ENCODE measurements at regions not wholly inside any gene's neighbourhood (a gene's known extent, or its start where the extent isn't known, plus 50 kb on each side); places are given as distances from the start of the nearest gene placed in this dataset.

GRCh38 chr5:171580502-171581265 lies 161.2 kb downstream of the FGF18 start:
- no peak for TF ChIP-seq CTCF (IDR thresholded peaks at IDR 0.05)
- ATAC-seq (ENCODE audit: low read depth), result no peak
- CTCF ChIA-PET, result no interaction called here
- H3K4me1 Mint-ChIP-seq, result no peaks in the 10 kb centered on the region
- no peak overlapping the region for H3K27ac Mint-ChIP-seq
- intact Hi-C loops (cut with micrococcal nuclease), result no loop called here
- no peak overlapping the region for H3K4me3 Mint-ChIP-seq
- no peak for DNase-seq
- H3K36me3 Mint-ChIP-seq (ENCODE audit: low read depth), result no peaks in the 10 kb centered on the region
- POLR2A ChIA-PET, result no interaction called here
- peaks cover 5% of the 10 kb centered on the region for H3K27me3 Mint-ChIP-seq
- H3K9me3 Mint-ChIP-seq, result no peaks in the 10 kb centered on the region

DNA sequence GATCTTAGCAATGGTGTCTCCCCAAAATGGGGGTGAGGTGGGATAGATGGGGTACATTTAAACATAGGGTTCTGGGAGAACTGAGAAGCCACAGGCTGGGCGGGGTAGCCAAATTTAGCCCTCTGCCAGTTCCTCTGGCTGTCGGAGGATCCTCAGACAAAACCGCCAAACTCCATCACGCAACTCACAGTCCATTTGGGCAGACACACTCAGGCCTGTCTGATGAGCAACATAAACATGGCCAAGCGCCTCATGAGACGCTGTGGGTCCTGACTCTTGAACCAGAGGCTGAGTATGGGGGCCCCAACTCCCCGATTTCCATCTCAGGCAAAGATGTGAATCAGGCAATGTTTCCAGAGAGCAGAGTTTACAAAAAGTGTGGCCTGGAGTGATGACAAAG lies 162.3 kb downstream of the FGF18 start:
- no peak for TF ChIP-seq CTCF (IDR thresholded peaks at IDR 0.05)
- Mint-ChIP-seq H3K4me1 (no peaks in the 10 kb centered on the region), H3K4me3 (no peak overlapping the region), H3K27ac (no peak overlapping the region), H3K36me3 (ENCODE audit: low read depth) (no peaks in the 10 kb centered on the region), H3K27me3 (peaks cover 5% of the 10 kb centered on the region), H3K9me3 (no peaks in the 10 kb centered on the region)
- DNase-seq (no peak), ATAC-seq (ENCODE audit: low read depth) (no peak)
- intact Hi-C loops (cut with micrococcal nuclease), result no loop called here
- ChIA-PET CTCF (no interaction called here), POLR2A (no interaction called here)

DNA sequence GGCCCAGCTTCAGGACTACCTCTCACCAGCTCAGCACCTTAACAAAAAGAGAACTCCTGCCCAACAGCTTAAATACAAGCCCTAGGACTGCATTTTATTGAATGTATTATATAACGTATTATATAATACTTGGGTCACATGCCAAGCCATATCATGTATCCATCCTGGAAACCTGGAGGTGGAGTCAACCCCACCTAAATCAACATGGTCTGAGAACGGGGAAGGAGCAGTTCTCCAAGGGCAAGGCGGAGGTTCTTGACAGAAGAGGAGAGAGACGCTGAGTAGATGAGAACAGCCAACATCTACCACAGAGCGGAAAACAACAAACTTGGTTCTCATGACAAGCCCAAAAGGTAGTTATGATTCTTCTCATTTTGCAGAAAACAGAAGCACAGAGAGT lies 163.4 kb downstream of the FGF18 start:
- CTCF ChIA-PET, result no interaction called here
- H3K4me3 Mint-ChIP-seq, result no peak overlapping the region
- no peak overlapping the region for H3K27ac Mint-ChIP-seq
- intact Hi-C loops (cut with micrococcal nuclease), result no loop called here
- H3K36me3 Mint-ChIP-seq (ENCODE audit: low read depth), result no peaks in the 10 kb centered on the region
- ATAC-seq (ENCODE audit: low read depth) (no peak), DNase-seq (no peak)
- TF ChIP-seq CTCF (IDR thresholded peaks at IDR 0.05), result no peak
- H3K27me3 Mint-ChIP-seq, result peaks cover 5% of the 10 kb centered on the region
- no peaks in the 10 kb centered on the region for H3K4me1 Mint-ChIP-seq
- no peaks in the 10 kb centered on the region for H3K9me3 Mint-ChIP-seq
- POLR2A ChIA-PET, result no interaction called here

DNA sequence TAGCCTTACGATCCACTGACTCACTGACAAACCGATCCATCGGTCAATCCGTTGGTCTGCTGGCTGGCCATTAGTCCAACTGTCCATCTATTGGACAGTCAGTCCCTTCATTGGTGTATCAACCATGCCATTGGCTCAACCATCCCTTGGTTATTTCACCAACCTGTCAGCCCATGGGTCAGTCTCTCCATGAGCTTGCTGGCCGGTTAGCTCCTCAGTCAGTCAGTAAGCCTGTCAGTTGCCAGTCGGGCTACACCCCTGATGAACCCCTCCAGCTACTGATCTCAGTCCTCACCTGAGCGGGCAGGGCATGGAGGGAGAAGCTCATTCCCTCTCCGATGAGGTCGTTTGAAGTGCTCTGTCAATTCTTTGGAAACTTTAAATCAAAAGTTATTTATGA lies 166.5 kb downstream of the FGF18 start:
- Mint-ChIP-seq H3K27me3 (peaks cover 3% of the 10 kb centered on the region), H3K9me3 (no peaks in the 10 kb centered on the region), H3K4me3 (no peak overlapping the region), H3K27ac (no peak overlapping the region), H3K4me1 (no peaks in the 10 kb centered on the region), H3K36me3 (ENCODE audit: low read depth) (no peaks in the 10 kb centered on the region)
- intact Hi-C loops (cut with micrococcal nuclease), result no loop called here
- no peak for TF ChIP-seq CTCF (IDR thresholded peaks at IDR 0.05)
- ChIA-PET CTCF (no interaction called here), POLR2A (no interaction called here)
- DNase-seq (no peak), ATAC-seq (ENCODE audit: low read depth) (no peak)

DNA sequence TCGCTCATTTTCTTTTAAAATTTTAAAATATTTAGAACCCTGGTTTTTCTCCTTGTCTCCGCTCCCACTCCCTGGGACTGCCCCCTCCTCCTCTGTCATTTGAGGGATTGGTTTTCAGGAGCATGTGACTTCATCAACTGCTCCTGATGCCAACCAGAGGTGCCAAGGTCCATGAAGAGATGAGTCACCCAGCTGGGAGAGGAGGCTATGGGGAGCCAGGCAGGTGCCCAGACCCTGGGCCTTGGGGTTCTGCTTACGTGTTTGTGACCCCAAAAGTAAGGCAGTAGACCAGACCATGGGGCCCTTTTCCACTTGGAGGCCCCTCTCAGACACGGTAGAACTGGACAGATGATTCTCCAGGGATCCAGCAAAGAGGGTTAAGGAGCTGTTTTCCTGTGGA lies 167.0 kb downstream of the FGF18 start:
- Mint-ChIP-seq H3K36me3 (ENCODE audit: low read depth) (no peaks in the 10 kb centered on the region), H3K27ac (no peak overlapping the region), H3K4me3 (no peak overlapping the region), H3K27me3 (peaks cover 3% of the 10 kb centered on the region), H3K9me3 (no peaks in the 10 kb centered on the region), H3K4me1 (no peaks in the 10 kb centered on the region)
- ChIA-PET CTCF (no interaction called here), POLR2A (no interaction called here)
- intact Hi-C loops (cut with micrococcal nuclease), result no loop called here
- TF ChIP-seq CTCF (IDR thresholded peaks at IDR 0.05), result no peak
- no peak for DNase-seq
- no peak for ATAC-seq (ENCODE audit: low read depth)

Measured in activated B cell treated with CpG ODN at 0.5 μM for 24 hours (primary cell).